HFFc6 (cell line): ENCODE measurements at regions not wholly inside any gene's neighbourhood (a gene's known extent, or its start where the extent isn't known, plus 50 kb on each side); places are given as distances from the start of the nearest gene placed in this dataset.

ENCODE experiments used
- DNase-seq: peaks from one replicate; pipeline ENCODE4 v3.0.0-alpha.2; 2018
- H3K27ac Mint-ChIP-seq: 2 replicates; pipeline ENCODE4 v1.8.0; 2020; ENCODE audit warnings: mild to moderate bottlenecking, mixed read lengths
- H3K27me3 Mint-ChIP-seq: 2 replicates; pipeline ENCODE4 v1.8.0; 2021; ENCODE audit warnings: mild to moderate bottlenecking, moderate library complexity, mixed read lengths; ENCODE audit not compliant: insufficient read depth
- H3K36me3 Mint-ChIP-seq: 2 replicates; pipeline ENCODE4 v1.8.0; 2021; ENCODE audit warnings: low read depth, mixed read lengths
- H3K4me1 Mint-ChIP-seq: 2 replicates; pipeline ENCODE4 v1.8.0; 2020; ENCODE audit warnings: low read depth, mixed read lengths
- H3K4me3 Mint-ChIP-seq: 2 replicates; pipeline ENCODE4 v1.8.0; 2020; ENCODE audit warnings: mild to moderate bottlenecking, moderate library complexity, mixed read lengths
- H3K9me3 Mint-ChIP-seq: 2 replicates; pipeline ENCODE4 v1.8.0; 2020; ENCODE audit warnings: mild to moderate bottlenecking, mixed read lengths
- TF ChIP-seq, protein P1 (sequence below): fragments of 200-600 bp; sonication (generic); IDR thresholded peaks from 2 replicates; pipeline ENCODE4 v1.5.0; 2021; ENCODE audit warnings: antibody characterized with exemption, mild to moderate bottlenecking

- Mint-ChIP-seq H3K4me3 (no peak overlapping the region), H3K4me1 (no peaks in the 10 kb centered on the region), H3K36me3 (no peaks in the 10 kb centered on the region), H3K9me3 (no peaks in the 10 kb centered on the region), H3K27ac (no peak overlapping the region), H3K27me3 (no peaks in the 10 kb centered on the region; the same call in 1 of the 2 replicates)
- TF ChIP-seq, protein P1, sequence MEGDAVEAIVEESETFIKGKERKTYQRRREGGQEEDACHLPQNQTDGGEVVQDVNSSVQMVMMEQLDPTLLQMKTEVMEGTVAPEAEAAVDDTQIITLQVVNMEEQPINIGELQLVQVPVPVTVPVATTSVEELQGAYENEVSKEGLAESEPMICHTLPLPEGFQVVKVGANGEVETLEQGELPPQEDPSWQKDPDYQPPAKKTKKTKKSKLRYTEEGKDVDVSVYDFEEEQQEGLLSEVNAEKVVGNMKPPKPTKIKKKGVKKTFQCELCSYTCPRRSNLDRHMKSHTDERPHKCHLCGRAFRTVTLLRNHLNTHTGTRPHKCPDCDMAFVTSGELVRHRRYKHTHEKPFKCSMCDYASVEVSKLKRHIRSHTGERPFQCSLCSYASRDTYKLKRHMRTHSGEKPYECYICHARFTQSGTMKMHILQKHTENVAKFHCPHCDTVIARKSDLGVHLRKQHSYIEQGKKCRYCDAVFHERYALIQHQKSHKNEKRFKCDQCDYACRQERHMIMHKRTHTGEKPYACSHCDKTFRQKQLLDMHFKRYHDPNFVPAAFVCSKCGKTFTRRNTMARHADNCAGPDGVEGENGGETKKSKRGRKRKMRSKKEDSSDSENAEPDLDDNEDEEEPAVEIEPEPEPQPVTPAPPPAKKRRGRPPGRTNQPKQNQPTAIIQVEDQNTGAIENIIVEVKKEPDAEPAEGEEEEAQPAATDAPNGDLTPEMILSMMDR = no peak
- no peak for DNase-seq
These were observed 349.8 kb upstream of the SPRED2 start for GRCh38 chr2:65782186-65782585.

- Mint-ChIP-seq H3K9me3 (no peaks in the 10 kb centered on the region), H3K4me1 (no peaks in the 10 kb centered on the region), H3K4me3 (no peak overlapping the region), H3K36me3 (no peaks in the 10 kb centered on the region), H3K27me3 (no peaks in the 10 kb centered on the region; the same call in 1 of the 2 replicates), H3K27ac (no peak overlapping the region)
- no peak for DNase-seq
- TF ChIP-seq, protein P1 = no peak
These were observed 349.4 kb upstream of the SPRED2 start for GRCh38 chr2:65781756-65782155.

DNA sequence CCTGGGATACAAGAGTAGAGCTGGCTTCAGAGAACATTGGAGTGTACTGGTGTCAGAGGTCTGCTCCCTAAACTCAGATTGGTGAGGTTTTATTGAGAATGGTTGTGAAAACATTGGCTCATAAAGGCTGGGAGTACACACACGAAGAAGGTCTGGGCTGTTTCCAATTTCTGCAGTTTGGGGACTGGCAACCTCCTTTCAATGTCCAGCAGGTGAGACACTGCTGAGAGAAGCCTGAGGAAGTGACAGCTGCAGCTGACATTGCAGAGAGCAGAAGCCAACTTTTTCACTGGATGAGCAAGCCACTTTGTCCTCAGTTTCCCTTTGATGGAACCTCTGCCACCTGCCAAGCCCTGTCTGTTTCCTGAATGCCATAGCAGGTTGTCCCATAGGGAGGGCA is 346.6 kb upstream of the SPRED2 start:
- no peak for DNase-seq
- no peaks in the 10 kb centered on the region for H3K9me3 Mint-ChIP-seq
- TF ChIP-seq, protein P1 = no peak
- no peaks in the 10 kb centered on the region; the same call in 1 of the 2 replicates for H3K27me3 Mint-ChIP-seq
- no peaks in the 10 kb centered on the region for H3K36me3 Mint-ChIP-seq
- H3K4me1 Mint-ChIP-seq = no peaks in the 10 kb centered on the region
- H3K27ac Mint-ChIP-seq = no peak overlapping the region
- no peak overlapping the region for H3K4me3 Mint-ChIP-seq

- DNase-seq = no peak
- Mint-ChIP-seq H3K36me3 (no peaks in the 10 kb centered on the region), H3K27me3 (no peaks in the 10 kb centered on the region; the same call in 1 of the 2 replicates), H3K4me1 (no peaks in the 10 kb centered on the region), H3K4me3 (no peak overlapping the region), H3K27ac (no peak overlapping the region), H3K9me3 (no peaks in the 10 kb centered on the region)
- TF ChIP-seq, protein P1 = no peak
These were observed 345.7 kb upstream of the SPRED2 start for GRCh38 chr2:65778137-65778536.

DNA sequence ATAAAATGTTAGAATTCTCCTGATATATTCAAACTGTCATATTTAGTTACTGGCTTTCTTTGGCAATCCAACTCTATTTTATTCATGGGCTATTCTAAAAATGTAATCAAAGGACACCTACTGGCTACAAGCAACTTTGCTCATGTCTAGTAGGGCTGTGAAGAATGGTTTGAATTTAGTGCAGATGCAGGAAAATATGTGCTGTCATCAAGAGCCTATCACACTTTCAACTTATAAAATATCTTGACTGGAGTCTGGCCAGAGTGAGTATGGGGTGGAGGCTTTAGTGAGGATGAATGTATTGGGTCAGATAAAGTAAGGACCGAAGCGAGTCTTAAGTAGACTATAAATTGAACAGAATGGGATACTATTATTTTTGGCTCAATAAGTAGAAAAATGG is 343.4 kb upstream of the SPRED2 start:
- Mint-ChIP-seq H3K27ac (no peak overlapping the region), H3K36me3 (no peaks in the 10 kb centered on the region), H3K4me1 (no peaks in the 10 kb centered on the region), H3K4me3 (no peak overlapping the region), H3K27me3 (no peaks in the 10 kb centered on the region; the same call in 1 of the 2 replicates), H3K9me3 (no peaks in the 10 kb centered on the region)
- TF ChIP-seq, protein P1 = no peak
- no peak for DNase-seq

- peaks cover 1% of the 10 kb centered on the region; the same call in 1 of the 2 replicates for H3K27me3 Mint-ChIP-seq
- no peaks in the 10 kb centered on the region for H3K36me3 Mint-ChIP-seq
- no peak overlapping the region for H3K27ac Mint-ChIP-seq
- H3K4me1 Mint-ChIP-seq = no peaks in the 10 kb centered on the region
- no peak for DNase-seq
- TF ChIP-seq, protein P1 = no peak
- H3K9me3 Mint-ChIP-seq = no peaks in the 10 kb centered on the region
- no peak overlapping the region for H3K4me3 Mint-ChIP-seq
These were observed 335.5 kb upstream of the SPRED2 start for GRCh38 chr2:65767946-65768345.
